Transverse colon (tissue), 3 donors: ENCODE measurements at regions not wholly inside any gene's neighbourhood (a gene's known extent, or its start where the extent isn't known, plus 50 kb on each side); places are given as distances from the start of the nearest gene placed in this dataset.

Experiments
- CTCF ChIP-seq, 5 experiments: fragments of 200-600 bp in 3 of 5; fragments of 450-650 bp in 2 of 5; sonication (generic) in 3 of 5; IDR thresholded peaks; 1 replicate in 2 of 5; 2 replicates in 3 of 5; pipeline ENCODE4 v1.5.1; 2016 to 2017; ENCODE audit warnings: antibody characterized with exemption in 5 of 5, inconsistent platforms in 3 of 5, mild to moderate bottlenecking in 2 of 5, moderate library complexity in 1 of 5
- POLR2A ChIP-seq: fragments of 450-650 bp; IDR thresholded peaks from one replicate; pipeline ENCODE4 v1.6.1; 2016; ENCODE audit warnings: antibody characterized with exemption, mild to moderate bottlenecking, moderate library complexity

GRCh38 chr2:82137441-82137840, 1832.9 kb upstream of the LRRTM1 start:
- TF ChIP-seq CTCF (IDR thresholded peaks at IDR 0.05) (no peak), POLR2A (no peak)
